HL-60 (cell line): ENCODE measurements at regions not wholly inside any gene's neighbourhood (a gene's known extent, or its start where the extent isn't known, plus 50 kb on each side); places are given as distances from the start of the nearest gene placed in this dataset.

ENCODE experiments used
- DNase-seq, 2 experiments: peaks; one replicate each; pipeline ENCODE4 v3.0.0-alpha.2; 2010 to 2020; ENCODE audit warnings: low read depth in 1 of 2, low spot score in 1 of 2
- H3K27ac ChIP-seq: fragments of 250-450 bp; sonication (Bioruptor Pico); replicated peaks from 2 replicates; pipeline ENCODE4 v1.5.1; 2020; ENCODE audit warnings: mild to moderate bottlenecking, moderate library complexity
- H3K27me3 ChIP-seq: fragments of 250-450 bp; sonication (Bioruptor Pico); 2 replicates; pipeline ENCODE4 v1.5.1; 2021; ENCODE audit warnings: mild to moderate bottlenecking, moderate library complexity; ENCODE audit not compliant: insufficient read depth, poor library complexity, severe bottlenecking
- H3K4me3 ChIP-seq: replicated peaks from 2 replicates; pipeline ENCODE4 v1.5.1; 2011; ENCODE audit warnings: mild to moderate bottlenecking, control low read depth, low read length; ENCODE audit not compliant: insufficient read depth
- CTCF ChIP-seq: IDR thresholded peaks from one replicate; pipeline ENCODE4 v1.5.1; 2011; ENCODE audit warnings: low read length, control low read depth, inconsistent platforms; ENCODE audit not compliant: insufficient read depth
- GABPA ChIP-seq: IDR thresholded peaks from 2 replicates; pipeline ENCODE4 v1.6.1; 2012; ENCODE audit warnings: low read depth
- POLR2AphosphoS5 ChIP-seq: IDR thresholded peaks from 2 replicates; pipeline ENCODE4 v1.6.1; 2012; ENCODE audit warnings: low read depth
- SPI1 ChIP-seq: IDR thresholded peaks from 2 replicates; pipeline ENCODE4 v1.6.1; 2012; ENCODE audit warnings: low read depth, mild to moderate bottlenecking, borderline replicate concordance
- TF ChIP-seq, protein P1 (sequence below): IDR thresholded peaks from 2 replicates; pipeline ENCODE4 v1.6.1; 2012; ENCODE audit warnings: low read depth; ENCODE audit not compliant: insufficient replicate concordance

GRCh38 chr9:4389003-4389402 lies 89.1 kb upstream of the GLIS3 start:
- H3K27ac ChIP-seq = no peak overlapping the region
- H3K27me3 ChIP-seq = no peaks in the 10 kb centered on the region
- no peak overlapping the region for H3K4me3 ChIP-seq
- TF ChIP-seq SPI1 (no peak), POLR2AphosphoS5 (no peak), GABPA (no peak), CTCF (no peak)
- TF ChIP-seq, protein P1, sequence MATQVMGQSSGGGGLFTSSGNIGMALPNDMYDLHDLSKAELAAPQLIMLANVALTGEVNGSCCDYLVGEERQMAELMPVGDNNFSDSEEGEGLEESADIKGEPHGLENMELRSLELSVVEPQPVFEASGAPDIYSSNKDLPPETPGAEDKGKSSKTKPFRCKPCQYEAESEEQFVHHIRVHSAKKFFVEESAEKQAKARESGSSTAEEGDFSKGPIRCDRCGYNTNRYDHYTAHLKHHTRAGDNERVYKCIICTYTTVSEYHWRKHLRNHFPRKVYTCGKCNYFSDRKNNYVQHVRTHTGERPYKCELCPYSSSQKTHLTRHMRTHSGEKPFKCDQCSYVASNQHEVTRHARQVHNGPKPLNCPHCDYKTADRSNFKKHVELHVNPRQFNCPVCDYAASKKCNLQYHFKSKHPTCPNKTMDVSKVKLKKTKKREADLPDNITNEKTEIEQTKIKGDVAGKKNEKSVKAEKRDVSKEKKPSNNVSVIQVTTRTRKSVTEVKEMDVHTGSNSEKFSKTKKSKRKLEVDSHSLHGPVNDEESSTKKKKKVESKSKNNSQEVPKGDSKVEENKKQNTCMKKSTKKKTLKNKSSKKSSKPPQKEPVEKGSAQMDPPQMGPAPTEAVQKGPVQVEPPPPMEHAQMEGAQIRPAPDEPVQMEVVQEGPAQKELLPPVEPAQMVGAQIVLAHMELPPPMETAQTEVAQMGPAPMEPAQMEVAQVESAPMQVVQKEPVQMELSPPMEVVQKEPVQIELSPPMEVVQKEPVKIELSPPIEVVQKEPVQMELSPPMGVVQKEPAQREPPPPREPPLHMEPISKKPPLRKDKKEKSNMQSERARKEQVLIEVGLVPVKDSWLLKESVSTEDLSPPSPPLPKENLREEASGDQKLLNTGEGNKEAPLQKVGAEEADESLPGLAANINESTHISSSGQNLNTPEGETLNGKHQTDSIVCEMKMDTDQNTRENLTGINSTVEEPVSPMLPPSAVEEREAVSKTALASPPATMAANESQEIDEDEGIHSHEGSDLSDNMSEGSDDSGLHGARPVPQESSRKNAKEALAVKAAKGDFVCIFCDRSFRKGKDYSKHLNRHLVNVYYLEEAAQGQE = no peak
- no peak for DNase-seq

- TF ChIP-seq POLR2AphosphoS5 (no peak), GABPA (no peak), CTCF (no peak), SPI1 (no peak)
- TF ChIP-seq, protein P1 = no peak
- Histone ChIP-seq H3K4me3 (no peak overlapping the region), H3K27me3 (no peaks in the 10 kb centered on the region), H3K27ac (no peak overlapping the region)
- DNase-seq = no peak
Observed at GRCh38 chr9:4386819-4387218, 87.0 kb upstream of the GLIS3 start.

DNA sequence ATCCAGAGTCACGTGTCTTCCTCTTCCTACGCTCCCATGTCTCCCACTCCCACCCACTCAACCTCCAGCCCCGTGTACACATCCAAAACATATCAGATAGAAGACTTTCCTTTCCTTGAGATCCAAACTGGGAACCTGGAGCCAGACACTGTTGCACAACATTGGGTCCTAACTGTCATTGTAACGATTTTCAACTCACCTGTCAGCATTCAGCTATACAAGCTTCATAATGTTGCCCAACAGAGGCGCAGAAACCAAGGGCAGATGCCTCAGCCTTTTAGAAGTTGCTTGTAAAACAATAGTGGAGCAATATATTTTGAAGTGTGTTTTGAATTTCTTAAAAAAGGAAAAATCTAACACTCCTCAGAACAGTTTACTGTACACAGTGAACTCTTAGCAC lies 84.9 kb upstream of the GLIS3 start:
- Histone ChIP-seq H3K4me3 (no peak overlapping the region), H3K27me3 (no peaks in the 10 kb centered on the region), H3K27ac (no peak overlapping the region)
- no peak for TF ChIP-seq SPI1
- TF ChIP-seq GABPA = no peak
- TF ChIP-seq CTCF = no peak
- TF ChIP-seq, protein P1 = no peak
- no peak for TF ChIP-seq POLR2AphosphoS5
- DNase-seq = no peak
